Gastrocnemius medialis (tissue), 4 donors: ENCODE measurements at regions not wholly inside any gene's neighbourhood (a gene's known extent, or its start where the extent isn't known, plus 50 kb on each side); places are given as distances from the start of the nearest gene placed in this dataset.

Experiments
- POLR2A ChIP-seq, 2 donors: fragments of 450-650 bp; IDR thresholded peaks; one replicate each; pipeline ENCODE4 v1.6.1; 2017; ENCODE audit warnings: antibody characterized with exemption in 2 of 2, mild to moderate bottlenecking in 2 of 2, moderate library complexity in 2 of 2
- TF ChIP-seq, protein P1 (sequence below), 5 experiments: fragments of 450-650 bp in 3 of 5; fragments of 200-600 bp in 2 of 5; sonication (generic) in 2 of 5; IDR thresholded peaks in 4 of 5; conservative IDR thresholded peaks in 1 of 5; 1 replicate in 4 of 5; 2 replicates in 1 of 5; pipeline ENCODE4 v1.5.1; 2016 to 2019; ENCODE audit warnings: antibody characterized with exemption in 5 of 5, mild to moderate bottlenecking in 3 of 5, moderate library complexity in 3 of 5

DNA sequence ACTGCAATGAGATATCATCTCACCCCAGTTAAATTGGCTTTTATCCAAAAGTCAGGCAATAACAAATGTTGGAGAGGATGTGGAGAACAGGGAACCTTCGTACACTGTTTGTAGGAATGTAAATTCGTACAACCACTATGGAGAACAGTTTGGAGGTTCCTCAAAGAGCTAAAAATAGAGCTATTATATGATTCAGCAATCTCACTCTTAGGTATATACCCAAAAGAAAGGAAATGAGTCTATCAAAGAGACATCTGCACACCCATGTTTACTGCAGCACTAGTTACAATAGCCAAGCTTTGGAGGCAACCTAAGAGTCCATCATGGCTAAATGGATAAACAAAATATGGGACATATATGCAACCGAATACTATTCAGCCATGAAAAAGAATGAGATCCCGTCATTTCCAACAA, 68.0 kb upstream of the HES1 start:
- TF ChIP-seq, protein P1, sequence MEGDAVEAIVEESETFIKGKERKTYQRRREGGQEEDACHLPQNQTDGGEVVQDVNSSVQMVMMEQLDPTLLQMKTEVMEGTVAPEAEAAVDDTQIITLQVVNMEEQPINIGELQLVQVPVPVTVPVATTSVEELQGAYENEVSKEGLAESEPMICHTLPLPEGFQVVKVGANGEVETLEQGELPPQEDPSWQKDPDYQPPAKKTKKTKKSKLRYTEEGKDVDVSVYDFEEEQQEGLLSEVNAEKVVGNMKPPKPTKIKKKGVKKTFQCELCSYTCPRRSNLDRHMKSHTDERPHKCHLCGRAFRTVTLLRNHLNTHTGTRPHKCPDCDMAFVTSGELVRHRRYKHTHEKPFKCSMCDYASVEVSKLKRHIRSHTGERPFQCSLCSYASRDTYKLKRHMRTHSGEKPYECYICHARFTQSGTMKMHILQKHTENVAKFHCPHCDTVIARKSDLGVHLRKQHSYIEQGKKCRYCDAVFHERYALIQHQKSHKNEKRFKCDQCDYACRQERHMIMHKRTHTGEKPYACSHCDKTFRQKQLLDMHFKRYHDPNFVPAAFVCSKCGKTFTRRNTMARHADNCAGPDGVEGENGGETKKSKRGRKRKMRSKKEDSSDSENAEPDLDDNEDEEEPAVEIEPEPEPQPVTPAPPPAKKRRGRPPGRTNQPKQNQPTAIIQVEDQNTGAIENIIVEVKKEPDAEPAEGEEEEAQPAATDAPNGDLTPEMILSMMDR (IDR thresholded peaks at IDR 0.05 in 4 of 5, conservative IDR thresholded peaks at IDR 0.05 in 1 of 5): no peak
- TF ChIP-seq POLR2A (IDR thresholded peaks at IDR 0.05): no peak
